ENCODE measurements at regions not wholly inside any gene's neighbourhood (a gene's known extent, or its start where the extent isn't known, plus 50 kb on each side); places are given as distances from the start of the nearest gene placed in this dataset.
"Not testable (repeated sequence)": the region's sequence is repeated elsewhere in the genome, so short reads cannot be mapped to it uniquely, and the experiment has no call there.

DNA sequence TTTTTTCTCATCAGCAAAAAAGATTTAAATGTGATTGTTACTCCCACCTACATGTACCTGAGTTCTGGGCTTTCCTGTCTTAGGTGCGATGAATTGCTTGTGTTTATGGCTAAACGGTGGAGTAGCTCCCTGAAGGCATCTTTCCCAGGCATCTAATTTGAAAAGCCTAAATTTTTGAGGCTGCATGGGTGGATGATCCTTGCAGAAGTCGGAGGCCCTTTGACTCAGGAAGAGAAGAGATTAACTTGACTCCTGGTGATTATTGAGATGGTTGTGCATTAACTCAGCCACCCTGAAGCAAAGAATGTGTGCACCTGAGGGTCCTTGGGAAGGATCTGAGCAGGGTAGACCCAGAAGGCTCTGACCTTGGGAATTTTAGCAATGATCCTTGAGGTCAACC, 155.6 kb upstream of the SEMA3C start:
- Histone ChIP-seq H3K36me3 (ENCODE audit: control insufficient read depth, insufficient read depth, low read length) (no peaks in the 10 kb centered on the region), H3K4me3 (ENCODE audit: low read depth, low read length) (no peak overlapping the region), H3K27me3 (ENCODE audit: control insufficient read depth, insufficient read depth, low read length) (no peaks in the 10 kb centered on the region), H3K9me3 (ENCODE audit: control insufficient read depth, insufficient read depth, low read length) (no peaks in the 10 kb centered on the region), H3K4me1 (ENCODE audit: control insufficient read depth, insufficient read depth, low read length) (no peaks in the 10 kb centered on the region), H3K9ac (ENCODE audit: low read depth, low read length) (no peak overlapping the region)

DNA sequence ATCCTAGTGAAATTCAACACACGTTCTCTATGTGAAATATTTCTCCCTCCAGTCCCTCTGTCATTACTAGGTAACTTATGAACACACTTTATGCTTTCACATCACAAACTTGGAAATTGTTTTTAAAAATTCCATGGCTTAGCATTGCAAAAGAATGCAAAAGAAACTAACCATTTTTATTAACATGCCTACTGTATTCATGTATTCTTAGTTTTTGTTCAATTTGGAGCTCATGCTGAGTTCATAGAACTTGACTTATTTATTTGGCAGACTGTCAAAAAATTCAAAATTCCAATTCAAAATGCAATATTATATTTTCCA, 155.0 kb upstream of the SEMA3C start:
- H3K9ac ChIP-seq (ENCODE audit: low read depth, low read length) = no peak overlapping the region
- no peaks in the 10 kb centered on the region for H3K9me3 ChIP-seq (ENCODE audit: control insufficient read depth, insufficient read depth, low read length)
- H3K36me3 ChIP-seq (ENCODE audit: control insufficient read depth, insufficient read depth, low read length) = no peaks in the 10 kb centered on the region
- no peaks in the 10 kb centered on the region for H3K27me3 ChIP-seq (ENCODE audit: control insufficient read depth, insufficient read depth, low read length)
- H3K4me1 ChIP-seq (ENCODE audit: control insufficient read depth, insufficient read depth, low read length) = no peaks in the 10 kb centered on the region
- H3K4me3 ChIP-seq (ENCODE audit: low read depth, low read length) = no peak overlapping the region

DNA sequence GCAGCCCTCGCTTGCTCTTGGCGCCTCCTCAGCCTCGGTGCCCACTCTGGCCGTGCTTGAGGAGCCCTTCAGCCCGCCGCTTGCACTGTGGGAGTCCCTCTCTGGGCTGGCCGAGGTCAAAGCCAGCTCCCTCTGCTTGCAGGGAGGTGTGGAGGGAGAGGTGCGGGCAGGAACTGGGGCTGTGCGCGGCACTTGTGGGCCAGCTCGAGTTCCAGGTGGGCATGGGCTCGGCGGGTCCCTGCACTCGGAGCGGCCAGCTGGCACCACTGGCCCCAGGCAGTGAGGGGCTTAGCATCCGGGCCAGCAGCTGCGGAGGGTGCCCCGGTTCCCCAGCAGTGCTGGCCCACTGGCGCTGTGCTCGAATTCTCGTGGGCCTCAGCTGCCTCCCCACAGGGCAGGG, 152.1 kb upstream of the SEMA3C start:
- no peaks in the 10 kb centered on the region for H3K4me1 ChIP-seq (ENCODE audit: control insufficient read depth, insufficient read depth, low read length)

GRCh38 chr7:81066797-81067196, 147.9 kb upstream of the SEMA3C start:
- no peak overlapping the region for H3K9ac ChIP-seq (ENCODE audit: low read depth, low read length)
- H3K9me3 ChIP-seq (ENCODE audit: control insufficient read depth, insufficient read depth, low read length) = no peaks in the 10 kb centered on the region
- H3K4me1 ChIP-seq (ENCODE audit: control insufficient read depth, insufficient read depth, low read length) = no peaks in the 10 kb centered on the region
- H3K4me3 ChIP-seq (ENCODE audit: low read depth, low read length) = no peak overlapping the region
- no peaks in the 10 kb centered on the region for H3K36me3 ChIP-seq (ENCODE audit: control insufficient read depth, insufficient read depth, low read length)
- no peaks in the 10 kb centered on the region for H3K27me3 ChIP-seq (ENCODE audit: control insufficient read depth, insufficient read depth, low read length)

More for the DNA sequence above, 152.1 kb upstream of the SEMA3C start:
- no peaks in the 10 kb centered on the region for H3K36me3 ChIP-seq (ENCODE audit: control insufficient read depth, insufficient read depth, low read length)
- no peak overlapping the region for H3K9ac ChIP-seq (ENCODE audit: low read depth, low read length)
- no peaks in the 10 kb centered on the region for H3K27me3 ChIP-seq (ENCODE audit: control insufficient read depth, insufficient read depth, low read length)
- no peak overlapping the region for H3K4me3 ChIP-seq (ENCODE audit: low read depth, low read length)
- H3K9me3 ChIP-seq (ENCODE audit: control insufficient read depth, insufficient read depth, low read length) = no peaks in the 10 kb centered on the region

DNA sequence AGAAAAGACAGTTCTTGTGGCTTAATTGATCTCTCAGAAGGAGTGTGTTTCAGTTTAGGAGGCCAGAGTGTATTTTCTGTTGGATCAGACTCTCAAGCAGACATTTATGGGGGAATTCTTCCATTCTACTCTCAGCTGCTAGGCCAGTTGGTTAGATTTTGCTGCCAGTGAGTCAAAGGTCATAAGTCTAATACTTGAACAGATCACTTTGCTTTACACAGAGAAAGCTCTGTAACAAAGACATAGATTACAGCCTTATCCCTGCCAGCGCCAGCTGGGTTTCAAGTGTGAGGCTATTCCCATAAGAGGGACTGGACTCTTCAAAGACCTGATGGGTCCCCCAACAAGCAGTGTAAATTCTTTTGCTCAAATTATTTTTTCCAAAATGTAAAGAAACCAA, 145.6 kb upstream of the SEMA3C start:
- H3K9me3 ChIP-seq (ENCODE audit: control insufficient read depth, insufficient read depth, low read length) = no peaks in the 10 kb centered on the region
- H3K4me3 ChIP-seq (ENCODE audit: low read depth, low read length) = no peak overlapping the region
- no peaks in the 10 kb centered on the region for H3K27me3 ChIP-seq (ENCODE audit: control insufficient read depth, insufficient read depth, low read length)
- no peaks in the 10 kb centered on the region for H3K4me1 ChIP-seq (ENCODE audit: control insufficient read depth, insufficient read depth, low read length)
- H3K9ac ChIP-seq (ENCODE audit: low read depth, low read length) = no peak overlapping the region
- no peaks in the 10 kb centered on the region for H3K36me3 ChIP-seq (ENCODE audit: control insufficient read depth, insufficient read depth, low read length)

DNA sequence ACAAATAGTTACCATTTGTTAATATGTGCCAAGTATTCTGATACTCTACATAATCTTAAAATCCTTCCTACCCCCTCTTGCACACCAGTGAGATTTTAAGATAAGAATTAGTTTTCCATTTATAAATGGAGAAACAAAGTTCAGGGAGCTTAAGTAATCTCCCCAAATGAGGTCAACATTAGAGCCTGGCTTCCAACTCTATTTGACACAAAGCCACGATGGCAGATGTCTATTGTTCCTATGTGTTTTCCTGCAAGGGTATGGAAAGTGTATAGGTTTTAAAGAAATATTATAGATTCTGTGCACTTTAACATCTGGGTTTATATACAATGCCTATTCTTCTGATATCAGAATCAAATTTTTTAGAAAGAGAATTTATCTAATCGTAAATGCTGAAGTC, 143.9 kb upstream of the SEMA3C start:
- Histone ChIP-seq H3K9me3 (ENCODE audit: control insufficient read depth, insufficient read depth, low read length) (no peaks in the 10 kb centered on the region), H3K9ac (ENCODE audit: low read depth, low read length) (no peak overlapping the region), H3K27me3 (ENCODE audit: control insufficient read depth, insufficient read depth, low read length) (no peaks in the 10 kb centered on the region), H3K4me1 (ENCODE audit: control insufficient read depth, insufficient read depth, low read length) (no peaks in the 10 kb centered on the region), H3K4me3 (ENCODE audit: low read depth, low read length) (no peak overlapping the region), H3K36me3 (ENCODE audit: control insufficient read depth, insufficient read depth, low read length) (no peaks in the 10 kb centered on the region)

GRCh38 chr7:81057469-81057868, 138.6 kb upstream of the SEMA3C start:
- H3K27me3 ChIP-seq (ENCODE audit: control insufficient read depth, insufficient read depth, low read length); H3K4me3 ChIP-seq (ENCODE audit: low read depth, low read length); H3K9ac ChIP-seq (ENCODE audit: low read depth, low read length); H3K4me1 ChIP-seq (ENCODE audit: control insufficient read depth, insufficient read depth, low read length); H3K36me3 ChIP-seq (ENCODE audit: control insufficient read depth, insufficient read depth, low read length); H3K9me3 ChIP-seq (ENCODE audit: control insufficient read depth, insufficient read depth, low read length): not testable (repeated sequence)

GRCh38 chr7:81053623-81054022, 134.8 kb upstream of the SEMA3C start:
- H3K9me3 ChIP-seq (ENCODE audit: control insufficient read depth, insufficient read depth, low read length) = no peaks in the 10 kb centered on the region

DNA sequence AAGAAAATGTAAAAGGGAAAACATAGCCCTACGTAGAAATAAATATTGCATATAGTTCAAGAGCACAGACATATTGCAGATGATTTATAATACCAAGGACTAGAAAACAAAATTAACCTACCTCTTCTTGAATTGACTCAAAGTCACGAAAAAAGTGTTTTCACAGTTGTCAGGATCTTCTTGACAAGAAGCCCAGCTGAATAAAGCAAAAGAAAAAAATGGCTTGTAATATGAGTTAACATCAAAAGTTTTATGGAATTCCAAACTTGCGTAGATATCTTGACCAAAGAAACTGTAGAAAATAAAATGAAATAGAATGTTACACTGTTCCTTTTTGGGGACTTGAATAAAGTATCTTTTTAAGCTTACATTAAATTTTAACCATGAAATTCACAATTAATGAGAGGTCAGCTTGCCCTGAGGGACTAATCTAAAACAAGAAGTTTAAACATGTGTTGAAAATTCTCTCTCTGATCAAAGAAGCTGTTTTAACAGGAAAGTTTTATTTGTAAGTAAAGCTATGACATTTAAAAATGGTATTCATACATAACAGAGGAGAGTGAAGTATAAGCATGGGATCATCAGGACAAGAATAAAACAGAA, 133.1 kb upstream of the SEMA3C start:
- no peak overlapping the region for H3K9ac ChIP-seq (ENCODE audit: low read depth, low read length)
- H3K36me3 ChIP-seq (ENCODE audit: control insufficient read depth, insufficient read depth, low read length) = no peaks in the 10 kb centered on the region
- H3K27me3 ChIP-seq (ENCODE audit: control insufficient read depth, insufficient read depth, low read length) = no peaks in the 10 kb centered on the region
- H3K4me1 ChIP-seq (ENCODE audit: control insufficient read depth, insufficient read depth, low read length) = no peaks in the 10 kb centered on the region
- no peak overlapping the region for H3K4me3 ChIP-seq (ENCODE audit: low read depth, low read length)
- no peaks in the 10 kb centered on the region for H3K9me3 ChIP-seq (ENCODE audit: control insufficient read depth, insufficient read depth, low read length)

More at GRCh38 chr7:81053623-81054022, 134.8 kb upstream of the SEMA3C start:
- Histone ChIP-seq H3K4me1 (ENCODE audit: control insufficient read depth, insufficient read depth, low read length) (no peaks in the 10 kb centered on the region), H3K27me3 (ENCODE audit: control insufficient read depth, insufficient read depth, low read length) (no peaks in the 10 kb centered on the region), H3K36me3 (ENCODE audit: control insufficient read depth, insufficient read depth, low read length) (no peaks in the 10 kb centered on the region), H3K9ac (ENCODE audit: low read depth, low read length) (no peak overlapping the region), H3K4me3 (ENCODE audit: low read depth, low read length) (no peak overlapping the region)

GRCh38 chr7:81045491-81046030, 126.7 kb upstream of the SEMA3C start:
- no peaks in the 10 kb centered on the region for H3K9me3 ChIP-seq (ENCODE audit: control insufficient read depth, insufficient read depth, low read length)
- H3K36me3 ChIP-seq (ENCODE audit: control insufficient read depth, insufficient read depth, low read length) = no peaks in the 10 kb centered on the region
- H3K4me3 ChIP-seq (ENCODE audit: low read depth, low read length) = no peak overlapping the region
- H3K4me1 ChIP-seq (ENCODE audit: control insufficient read depth, insufficient read depth, low read length) = no peaks in the 10 kb centered on the region
- no peak overlapping the region for H3K9ac ChIP-seq (ENCODE audit: low read depth, low read length)
- no peaks in the 10 kb centered on the region for H3K27me3 ChIP-seq (ENCODE audit: control insufficient read depth, insufficient read depth, low read length)

- not testable (repeated sequence) for H3K36me3 ChIP-seq (ENCODE audit: control insufficient read depth, insufficient read depth, low read length); H3K9me3 ChIP-seq (ENCODE audit: control insufficient read depth, insufficient read depth, low read length); H3K9ac ChIP-seq (ENCODE audit: low read depth, low read length); H3K27me3 ChIP-seq (ENCODE audit: control insufficient read depth, insufficient read depth, low read length); H3K4me3 ChIP-seq (ENCODE audit: low read depth, low read length); H3K4me1 ChIP-seq (ENCODE audit: control insufficient read depth, insufficient read depth, low read length)
These were observed 123.8 kb upstream of the SEMA3C start for GRCh38 chr7:81042646-81043045.

DNA sequence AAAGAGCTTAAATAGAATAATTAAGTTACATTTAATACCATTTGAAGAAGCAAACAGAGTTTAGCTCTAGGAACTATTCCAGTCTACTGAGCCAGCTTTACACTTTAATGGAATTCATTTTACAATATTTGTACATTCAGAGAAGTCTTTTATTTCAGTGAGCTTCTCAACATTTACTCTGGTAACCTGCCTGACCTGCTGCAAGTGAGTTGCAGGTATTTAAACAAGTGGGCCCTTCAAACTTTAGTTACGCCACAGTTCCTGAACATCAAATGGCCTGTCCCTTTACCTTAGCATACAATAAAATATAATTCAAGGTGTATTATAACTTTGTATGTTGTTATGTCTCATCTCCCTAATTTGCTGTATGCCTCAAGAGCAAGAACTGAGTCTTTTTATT, 121.6 kb upstream of the SEMA3C start:
- Histone ChIP-seq H3K4me1 (ENCODE audit: control insufficient read depth, insufficient read depth, low read length) (no peaks in the 10 kb centered on the region), H3K9me3 (ENCODE audit: control insufficient read depth, insufficient read depth, low read length) (no peaks in the 10 kb centered on the region), H3K4me3 (ENCODE audit: low read depth, low read length) (no peak overlapping the region), H3K9ac (ENCODE audit: low read depth, low read length) (no peak overlapping the region), H3K27me3 (ENCODE audit: control insufficient read depth, insufficient read depth, low read length) (no peaks in the 10 kb centered on the region), H3K36me3 (ENCODE audit: control insufficient read depth, insufficient read depth, low read length) (no peaks in the 10 kb centered on the region)
